ENCODE measurements at regions not wholly inside any gene's neighbourhood (a gene's known extent, or its start where the extent isn't known, plus 50 kb on each side); places are given as distances from the start of the nearest gene placed in this dataset.
"Not testable (repeated sequence)": the region's sequence is repeated elsewhere in the genome, so short reads cannot be mapped to it uniquely, and the experiment has no call there.

- DNase-seq = not testable (repeated sequence)
Measured at GRCh38 chr2:155879900-155880299, 452.6 kb downstream of the NR4A2 start.

- DNase-seq = no peak
Measured at GRCh38 chr2:155872396-155872795, 460.1 kb downstream of the NR4A2 start.

GRCh38 chr2:155871940-155872339 lies 460.6 kb downstream of the NR4A2 start:
- no peak for DNase-seq

DNA sequence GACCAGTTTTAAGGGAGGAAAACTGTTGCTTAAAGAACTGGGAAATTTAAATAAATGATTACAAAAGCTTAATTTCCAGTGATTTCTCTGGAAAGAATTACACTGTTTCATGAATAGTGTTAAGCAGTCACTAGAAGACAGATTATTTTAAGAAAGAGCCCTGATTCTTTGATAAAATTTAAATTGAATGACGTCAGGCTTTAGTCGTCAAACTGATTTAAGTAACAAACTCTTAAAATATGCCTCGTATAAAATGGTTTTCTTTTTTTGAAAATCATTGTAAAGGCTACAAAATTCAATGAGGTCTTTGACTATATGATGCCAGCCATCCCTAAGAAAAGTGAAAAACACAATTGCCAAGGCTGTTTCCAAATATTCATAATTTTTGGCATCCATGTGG lies 465.0 kb downstream of the NR4A2 start:
- DNase-seq = no peak

GRCh38 chr2:155866477-155866876 lies 466.0 kb downstream of the NR4A2 start:
- no peak for DNase-seq

GRCh38 chr2:155852156-155852555 lies 480.4 kb downstream of the NR4A2 start:
- no peak for DNase-seq

DNA sequence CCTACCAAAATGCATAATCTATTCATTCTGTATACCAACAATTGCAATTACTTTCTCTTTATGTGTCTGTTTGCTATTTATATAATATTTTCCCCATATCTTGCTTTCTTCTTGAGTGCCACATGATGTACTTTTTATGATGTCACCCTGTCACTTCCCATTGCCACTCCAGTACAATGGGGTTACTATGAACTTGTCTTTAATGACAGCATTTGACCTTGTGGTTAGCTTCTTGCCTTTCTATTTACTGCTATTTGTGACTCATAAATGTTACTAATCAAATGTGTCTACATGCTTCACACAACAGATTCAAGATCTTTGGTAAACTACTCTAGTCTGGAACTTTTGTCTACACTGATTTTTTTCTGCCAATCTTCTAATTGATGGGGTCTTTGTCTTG lies 486.3 kb downstream of the NR4A2 start:
- no peak for DNase-seq

DNA sequence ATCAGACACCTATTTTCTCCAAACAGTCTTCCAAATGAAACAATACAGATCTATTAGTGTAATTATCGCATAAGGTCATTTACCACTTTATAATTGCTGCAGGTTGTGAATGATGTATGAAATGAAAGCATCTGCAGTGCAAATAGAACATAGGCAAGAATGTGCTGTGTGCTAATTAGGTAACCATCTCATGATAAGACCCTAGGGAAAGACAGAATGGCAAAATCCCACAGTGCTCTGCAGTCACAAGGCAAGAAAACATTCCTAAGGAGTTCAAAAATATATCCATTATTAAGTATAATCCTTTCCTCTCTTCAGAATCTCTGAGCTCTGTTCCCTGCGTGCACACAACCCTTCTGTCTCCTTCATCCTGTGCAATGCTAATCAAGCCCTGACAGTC lies 488.1 kb downstream of the NR4A2 start:
- no peak for DNase-seq

DNA sequence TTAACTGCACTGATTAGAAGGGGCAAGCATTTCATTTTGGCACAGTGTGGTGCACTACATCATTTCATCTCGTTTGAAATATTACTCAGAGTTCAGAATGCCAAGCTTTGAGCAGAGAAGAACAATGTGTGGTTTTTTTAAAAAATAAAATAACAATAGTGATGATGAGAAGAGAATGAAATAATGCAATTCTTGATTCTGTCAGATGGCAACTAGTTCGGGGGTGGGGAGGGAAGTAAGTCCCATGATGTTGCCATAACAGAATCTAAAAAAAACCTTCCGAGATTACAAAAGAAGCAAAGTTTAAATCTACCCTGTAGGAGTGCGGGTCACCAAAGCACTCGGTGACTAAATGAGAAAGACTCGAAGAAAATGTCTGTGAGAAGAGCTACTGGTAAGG lies 490.4 kb downstream of the NR4A2 start:
- no peak for DNase-seq

GRCh38 chr2:155841442-155841841 lies 491.1 kb downstream of the NR4A2 start:
- no peak for DNase-seq

DNA sequence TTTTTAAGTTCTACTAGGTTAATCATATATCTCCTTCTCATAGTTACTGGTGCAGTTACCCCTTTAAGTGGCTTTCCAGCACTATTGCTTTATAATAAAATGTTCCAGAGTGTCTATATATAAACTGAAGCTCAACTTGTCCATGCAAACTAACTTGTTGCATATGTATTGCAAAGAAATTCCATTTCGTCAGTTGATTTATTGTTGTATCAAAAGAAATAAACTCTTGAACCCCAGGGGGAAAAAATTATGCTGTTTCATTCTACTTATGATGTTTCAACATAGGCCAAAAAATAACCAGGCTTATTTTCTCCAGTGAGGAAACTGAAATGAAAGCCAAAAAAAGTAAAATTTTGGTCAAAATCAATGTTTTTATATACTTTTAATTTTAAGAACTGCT lies 491.9 kb downstream of the NR4A2 start:
- no peak for DNase-seq

- DNase-seq = no peak
Measured at GRCh38 chr2:155839991-155840390, 492.5 kb downstream of the NR4A2 start.

DNA sequence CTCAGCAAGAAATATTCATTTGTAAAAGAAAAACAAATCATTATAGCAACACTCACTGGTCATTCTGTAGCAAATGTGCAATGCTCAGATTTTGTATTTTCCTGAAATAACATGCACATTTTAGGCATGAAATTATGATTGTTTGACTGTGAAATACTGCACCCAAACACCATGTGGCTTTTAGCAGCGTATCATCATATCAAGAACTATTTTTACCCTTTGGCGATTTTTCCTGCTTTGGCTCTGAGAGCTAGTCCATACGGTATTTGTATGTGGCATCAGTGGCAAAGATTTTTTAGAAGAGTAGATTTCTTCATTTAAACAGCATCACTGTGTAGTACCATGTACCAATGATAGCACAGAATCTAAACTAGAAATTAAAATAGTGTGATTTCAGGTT lies 493.1 kb downstream of the NR4A2 start:
- DNase-seq = no peak

DNA sequence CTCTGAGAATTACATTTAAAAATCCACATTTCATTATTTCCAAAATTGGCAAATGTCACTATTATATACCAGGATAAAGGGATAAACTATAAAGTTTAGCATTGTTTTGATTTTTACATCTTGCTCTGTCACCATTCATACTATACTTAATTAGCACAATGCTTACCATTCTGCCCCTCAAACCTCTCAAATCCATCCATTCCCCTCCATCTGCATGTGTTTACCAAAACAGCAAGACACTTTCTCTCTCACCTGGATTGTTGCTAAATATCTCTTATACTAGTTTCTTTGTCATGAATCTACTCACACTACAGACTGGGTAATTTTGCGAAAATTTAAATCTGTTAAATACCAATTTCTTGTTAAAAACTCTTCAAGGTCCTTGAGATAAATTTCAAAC lies 496.1 kb downstream of the NR4A2 start:
- DNase-seq = no peak

- no peak for DNase-seq
Measured at GRCh38 chr2:155830817-155831579, 501.5 kb downstream of the NR4A2 start.

- no peak for DNase-seq
Measured at GRCh38 chr2:155830351-155830750, 502.2 kb downstream of the NR4A2 start.

DNA sequence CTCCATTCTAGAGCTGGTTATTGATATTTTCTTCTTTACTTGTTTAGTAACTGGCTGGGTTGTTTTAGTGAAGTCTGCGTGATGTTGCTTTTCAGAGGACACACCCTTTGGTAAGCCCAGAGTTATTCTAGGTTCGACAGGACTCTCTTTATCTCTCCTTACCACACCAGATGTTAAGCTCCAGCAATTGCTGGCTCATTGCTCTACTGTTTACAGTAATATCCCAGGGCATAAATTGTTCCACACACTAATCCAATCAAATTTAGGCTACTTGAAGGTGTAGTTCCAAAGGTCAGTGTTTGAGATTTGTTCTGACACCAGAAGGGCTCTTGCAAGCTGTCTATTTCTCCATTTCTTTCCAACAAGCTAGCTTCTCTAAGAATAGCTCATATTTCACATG lies 506.6 kb downstream of the NR4A2 start:
- DNase-seq = no peak

GRCh38 chr2:155815851-155816250 lies 516.7 kb downstream of the NR4A2 start:
- DNase-seq = no peak

DNA sequence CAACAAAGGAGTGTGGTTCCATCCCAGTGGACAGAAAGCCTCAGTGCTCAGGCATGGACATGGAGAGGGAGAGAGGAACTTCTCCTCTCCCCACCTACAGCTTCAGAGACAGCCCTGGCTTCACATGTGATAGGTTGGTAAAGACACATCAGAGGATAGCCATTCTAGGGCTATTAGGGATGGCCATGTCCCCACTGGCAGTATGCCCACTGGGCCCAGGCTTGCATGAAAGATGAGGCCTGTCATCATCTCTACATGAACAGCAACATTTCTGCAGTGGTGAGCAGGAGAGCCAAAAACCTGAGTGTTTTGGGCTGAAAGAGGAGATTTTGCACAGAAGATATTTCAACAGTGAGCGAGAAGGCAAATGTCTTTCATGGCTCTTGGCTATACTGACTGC lies 517.2 kb downstream of the NR4A2 start:
- no peak for DNase-seq

DNA sequence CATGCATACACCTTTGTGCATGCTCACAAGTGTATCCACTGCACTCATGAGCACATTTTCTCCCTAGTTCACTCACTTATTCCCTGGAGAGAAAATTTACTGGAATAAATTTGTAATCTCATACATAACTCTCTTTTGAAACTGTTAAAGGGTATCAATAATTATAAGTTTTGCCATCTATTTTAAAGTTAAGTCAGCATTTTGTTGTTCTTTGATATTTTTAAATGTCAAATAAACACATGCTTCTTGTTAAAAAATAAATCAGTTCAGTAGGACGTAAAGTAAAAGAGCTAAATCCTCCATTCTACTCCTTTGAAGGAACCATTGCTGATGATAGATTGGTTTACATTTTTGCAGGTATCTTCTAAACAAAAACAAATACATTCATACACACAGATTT lies 522.1 kb downstream of the NR4A2 start:
- DNase-seq = no peak

DNA sequence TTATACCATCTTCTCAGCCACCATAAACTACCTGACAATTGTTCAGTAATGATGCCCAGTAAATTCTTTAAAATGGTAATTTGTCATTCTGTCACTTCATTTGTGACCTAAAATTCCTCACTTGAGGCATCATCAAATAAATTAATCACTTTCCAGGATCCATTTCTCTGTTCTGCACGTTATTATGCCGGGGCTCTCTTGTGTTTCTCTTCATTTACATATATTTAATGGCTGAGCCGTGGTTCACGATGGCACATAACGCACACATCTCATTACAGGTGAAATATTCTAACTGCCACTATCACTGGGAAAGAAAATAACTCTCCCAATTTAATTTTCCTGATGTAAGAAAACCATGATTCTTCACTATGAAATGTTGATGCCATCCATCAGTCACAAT lies 529.6 kb downstream of the NR4A2 start:
- DNase-seq = no peak

GRCh38 chr2:155792666-155793065 lies 539.9 kb downstream of the NR4A2 start:
- no peak for DNase-seq

GRCh38 chr2:155770516-155770915 lies 562.0 kb downstream of the NR4A2 start:
- DNase-seq = no peak

DNA sequence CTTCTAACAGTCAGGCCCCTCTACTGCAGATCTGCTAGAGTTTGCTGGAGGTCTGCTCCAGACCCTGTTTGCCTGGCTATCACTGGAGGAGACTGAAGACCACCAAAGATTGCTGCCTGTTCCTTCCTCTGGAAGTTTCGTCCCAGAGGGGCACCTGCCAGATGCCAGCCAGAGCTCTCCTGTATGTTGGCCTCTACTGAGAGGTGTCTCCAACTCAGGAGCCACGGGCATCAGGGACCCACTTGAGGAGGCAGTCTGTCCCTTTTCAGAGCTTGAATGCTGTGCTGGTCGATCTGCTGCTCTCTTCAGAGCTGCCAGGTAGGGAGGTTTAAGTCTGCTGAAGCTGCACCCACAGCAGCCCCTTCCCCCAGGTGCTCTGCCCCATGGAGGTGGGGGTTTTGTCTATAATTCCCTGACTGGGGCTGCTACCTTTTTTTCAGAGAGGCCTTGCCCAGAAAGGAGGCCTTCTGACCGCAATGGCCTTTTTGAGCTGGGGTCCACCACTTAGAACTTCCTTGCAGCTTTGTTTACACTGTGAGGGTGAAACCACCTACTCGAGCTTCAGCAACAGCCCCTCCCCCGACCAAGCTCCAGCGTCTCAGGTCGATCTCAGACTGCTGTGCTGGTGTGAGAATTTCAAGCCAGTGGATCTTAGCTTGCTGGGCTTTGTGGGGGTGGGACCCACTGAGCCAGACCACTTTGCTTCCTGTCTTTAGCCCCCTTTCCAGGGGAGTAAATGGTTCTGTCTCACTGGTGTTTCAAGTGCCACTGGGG lies 566.0 kb downstream of the NR4A2 start:
- DNase-seq = no peak

GRCh38 chr2:155755481-155755880 lies 577.0 kb downstream of the NR4A2 start:
- no peak for DNase-seq
